GM23338 (cell line): ENCODE measurements at regions not wholly inside any gene's neighbourhood (a gene's known extent, or its start where the extent isn't known, plus 50 kb on each side); places are given as distances from the start of the nearest gene placed in this dataset.

ENCODE experiments used
- ATAC-seq: fragments of 200-7000 bp; cut with Tn5 transposase; 3 replicates; pipeline ENCODE4 v1.9.1; 2020
- DNase-seq: peaks from one replicate; pipeline ENCODE4 v3.0.0-alpha.2; 2015; ENCODE audit warnings: low spot score
- H2AFZ ChIP-seq: fragments of 200-600 bp; sonication (generic); 2 replicates; pipeline ENCODE4 v1.8.0; 2016; ENCODE audit warnings: antibody characterized with exemption, mild to moderate bottlenecking, moderate library complexity
- H3F3A ChIP-seq: fragments of 200-600 bp; sonication (generic); replicated peaks from 2 replicates; pipeline ENCODE4 v1.8.0; 2017; ENCODE audit warnings: antibody characterized with exemption, mixed run types, low read depth
- H3K27ac ChIP-seq: fragments of 200-600 bp; sonication (generic); 2 replicates; pipeline ENCODE4 v1.6.1; 2016; ENCODE audit warnings: low read depth
- H3K27me3 ChIP-seq: fragments of 200-600 bp; sonication (generic); 2 replicates; pipeline ENCODE4 v1.8.0; 2016; ENCODE audit warnings: mild to moderate bottlenecking, mixed run types, moderate library complexity; ENCODE audit not compliant: insufficient read depth
- H3K36me3 ChIP-seq: fragments of 200-600 bp; sonication (generic); 2 replicates; pipeline ENCODE4 v1.8.0; 2016; ENCODE audit warnings: mild to moderate bottlenecking; ENCODE audit not compliant: insufficient read depth
- H3K4me1 ChIP-seq: fragments of 200-600 bp; sonication (generic); 2 replicates; pipeline ENCODE4 v1.8.0; 2016; ENCODE audit warnings: mild to moderate bottlenecking, moderate library complexity; ENCODE audit not compliant: insufficient read depth
- H3K4me2 ChIP-seq: fragments of 200-600 bp; sonication (generic); 2 replicates; pipeline ENCODE4 v1.7.1; 2017; ENCODE audit warnings: mixed run types
- H3K4me3 ChIP-seq: fragments of 200-600 bp; sonication (generic); 2 replicates; pipeline ENCODE4 v1.6.1; 2016; ENCODE audit warnings: mixed run types
- H3K79me2 ChIP-seq: fragments of 200-600 bp; sonication (generic); replicated peaks from 2 replicates; pipeline ENCODE4 v1.8.0; 2017; ENCODE audit warnings: mild to moderate bottlenecking; ENCODE audit not compliant: insufficient read depth
- H3K9me2 ChIP-seq: fragments of 200-600 bp; sonication (generic); 2 replicates; pipeline ENCODE4 v1.8.0; 2017; ENCODE audit not compliant: insufficient read depth
- H4K20me1 ChIP-seq: fragments of 200-600 bp; sonication (generic); replicated peaks from 2 replicates; pipeline ENCODE4 v1.8.0; 2017; ENCODE audit warnings: mild to moderate bottlenecking; ENCODE audit not compliant: insufficient read depth
- H3K27ac Mint-ChIP-seq: 2 replicates; pipeline ENCODE4 v1.8.0; 2020; ENCODE audit warnings: inconsistent platforms, mild to moderate bottlenecking, moderate library complexity, mixed read lengths
- H3K27me3 Mint-ChIP-seq: 3 replicates; pipeline ENCODE4 v1.8.0; 2022; ENCODE audit warnings: low read depth, mild to moderate bottlenecking, moderate library complexity, mixed read lengths, inconsistent platforms; ENCODE audit not compliant: insufficient read depth, poor library complexity
- H3K36me3 Mint-ChIP-seq: 3 replicates; pipeline ENCODE4 v1.8.0; 2021; ENCODE audit warnings: low read depth, mild to moderate bottlenecking, inconsistent platforms, moderate library complexity, mixed read lengths
- H3K4me1 Mint-ChIP-seq: 3 replicates; pipeline ENCODE4 v1.8.0; 2020; ENCODE audit warnings: mild to moderate bottlenecking, inconsistent platforms, mixed read lengths
- H3K4me3 Mint-ChIP-seq: 3 replicates; pipeline ENCODE4 v1.8.0; 2021; ENCODE audit warnings: moderate library complexity, mild to moderate bottlenecking, inconsistent platforms, mixed read lengths
- H3K9me3 Mint-ChIP-seq: 3 replicates; pipeline ENCODE4 v1.8.0; 2020; ENCODE audit warnings: moderate library complexity, mild to moderate bottlenecking, inconsistent platforms, mixed read lengths
- CREB1 ChIP-seq: fragments of 250-450 bp; sonication (Bioruptor Pico); IDR thresholded peaks from 2 replicates; pipeline ENCODE4 v1.5.0; 2020; ENCODE audit warnings: low read depth, mild to moderate bottlenecking, moderate library complexity
- EZH2 ChIP-seq: fragments of 200-600 bp; sonication (generic); IDR thresholded peaks from one replicate; pipeline ENCODE4 v1.8.0; 2017; ENCODE audit warnings: antibody characterized with exemption, mild to moderate bottlenecking, low read depth; ENCODE audit not compliant: unreplicated experiment
- JUNB ChIP-seq: IDR thresholded peaks from one replicate; pipeline ENCODE4 v1.6.1; 2016; ENCODE audit warnings: antibody characterized with exemption; ENCODE audit not compliant: unreplicated experiment
- NANOG ChIP-seq: IDR thresholded peaks from 2 replicates; pipeline ENCODE4 v1.6.1; 2016; ENCODE audit warnings: antibody characterized with exemption, borderline replicate concordance
- STAT1 ChIP-seq: IDR thresholded peaks from one replicate; pipeline ENCODE4 v1.6.1; 2016; ENCODE audit warnings: antibody characterized with exemption; ENCODE audit not compliant: unreplicated experiment
- ZNF114 ChIP-seq: fragments of 250-450 bp; sonication (Bioruptor Pico); IDR thresholded peaks from 2 replicates; pipeline ENCODE4 v1.5.0; 2020; ENCODE audit warnings: mild to moderate bottlenecking, moderate library complexity
- ZNF462 ChIP-seq: fragments of 250-450 bp; sonication (Bioruptor Pico); IDR thresholded peaks from 2 replicates; pipeline ENCODE4 v1.5.0; 2020; ENCODE audit warnings: mild to moderate bottlenecking, moderate library complexity
- TF ChIP-seq, protein P1 (sequence below): IDR thresholded peaks from 2 replicates; pipeline ENCODE4 v1.6.1; 2016; ENCODE audit warnings: antibody characterized with exemption

DNA sequence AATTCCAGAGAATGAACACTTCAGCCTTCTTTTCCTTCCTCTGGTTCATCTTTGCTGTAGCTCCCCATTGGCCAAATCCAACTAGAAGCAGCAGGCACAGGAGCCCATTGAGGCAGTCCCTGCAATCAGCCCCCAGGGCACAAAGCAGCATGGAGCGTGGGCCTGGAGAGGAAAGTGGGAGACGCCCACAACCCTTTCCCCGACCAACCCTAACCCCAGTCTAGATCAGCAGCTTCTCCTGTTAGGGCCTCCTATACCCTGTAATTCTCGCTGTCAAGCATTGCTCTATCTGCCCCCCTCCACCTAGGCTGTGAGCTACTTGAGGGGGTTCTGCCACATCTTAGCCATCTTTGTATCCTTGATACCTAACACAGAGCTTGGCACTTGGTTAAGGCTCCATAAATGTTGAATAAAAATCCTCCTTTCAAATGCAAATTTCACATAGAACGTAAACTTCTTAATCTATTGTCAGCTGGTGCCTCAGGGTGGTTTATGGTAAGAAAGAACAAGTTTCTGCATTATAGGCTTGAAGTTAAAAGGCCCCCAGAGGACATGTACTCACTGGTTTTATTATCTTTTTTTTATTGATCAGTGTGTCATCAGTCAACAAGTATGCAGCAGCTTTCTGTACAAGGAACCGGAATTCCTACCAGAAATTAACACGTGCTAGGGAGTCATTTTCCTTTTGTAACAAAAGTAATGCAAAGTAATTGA lies 97.9 kb upstream of the PFN2 start (continued):
- TF ChIP-seq ZNF462 (CRISPR knock-in tag) (no peak), EZH2 (no peak), ZNF114 (no peak)
- TF ChIP-seq, protein P1, sequence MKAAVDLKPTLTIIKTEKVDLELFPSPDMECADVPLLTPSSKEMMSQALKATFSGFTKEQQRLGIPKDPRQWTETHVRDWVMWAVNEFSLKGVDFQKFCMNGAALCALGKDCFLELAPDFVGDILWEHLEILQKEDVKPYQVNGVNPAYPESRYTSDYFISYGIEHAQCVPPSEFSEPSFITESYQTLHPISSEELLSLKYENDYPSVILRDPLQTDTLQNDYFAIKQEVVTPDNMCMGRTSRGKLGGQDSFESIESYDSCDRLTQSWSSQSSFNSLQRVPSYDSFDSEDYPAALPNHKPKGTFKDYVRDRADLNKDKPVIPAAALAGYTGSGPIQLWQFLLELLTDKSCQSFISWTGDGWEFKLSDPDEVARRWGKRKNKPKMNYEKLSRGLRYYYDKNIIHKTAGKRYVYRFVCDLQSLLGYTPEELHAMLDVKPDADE: no peak

GRCh38 chr3:150067561-150067960 lies 96.9 kb upstream of the PFN2 start:
- Mint-ChIP-seq H3K4me1 (no peaks in the 10 kb centered on the region; the same call in 2 of the 3 replicates), H3K9me3 (no peaks in the 10 kb centered on the region), H3K27ac (no peak overlapping the region), H3K36me3 (no peaks in the 10 kb centered on the region), H3K27me3 (peaks cover 2% of the 10 kb centered on the region), H3K4me3 (no peak overlapping the region)
- H3K27me3 ChIP-seq: no peaks in the 10 kb centered on the region
- H3K4me1 ChIP-seq: no peaks in the 10 kb centered on the region; the same call in 1 of the 2 replicates
- H3K27ac ChIP-seq: no peak overlapping the region
- 0 out of 2 replicates have a peak, but pooled peaks cover 8% of the 10 kb centered on the region for H3K9me2 ChIP-seq
- H3K4me2 ChIP-seq: no peak overlapping the region
- H3F3A ChIP-seq: no peaks in the 10 kb centered on the region
- no peak overlapping the region for H3K4me3 ChIP-seq
- DNase-seq (no peak), ATAC-seq (no peak)
- peak overlapping the region; percentile 32; the same call in 1 of the 2 replicates for H2AFZ ChIP-seq
- no peaks in the 10 kb centered on the region for H3K79me2 ChIP-seq
- no peaks in the 10 kb centered on the region for H4K20me1 ChIP-seq
- no peaks in the 10 kb centered on the region for H3K36me3 ChIP-seq
- no peak for TF ChIP-seq JUNB
- TF ChIP-seq NANOG: no peak
- TF ChIP-seq STAT1: no peak
- no peak for TF ChIP-seq CREB1 (CRISPR knock-in tag)
- TF ChIP-seq ZNF462 (CRISPR knock-in tag): no peak
